ENCODE measurements at regions not wholly inside any gene's neighbourhood (a gene's known extent, or its start where the extent isn't known, plus 50 kb on each side); places are given as distances from the start of the nearest gene placed in this dataset.

GRCh38 chr1:5005171-5005570 is 350.8 kb downstream of the AJAP1 start:
- no peak for DNase-seq (ENCODE audit: low spot score)

DNA sequence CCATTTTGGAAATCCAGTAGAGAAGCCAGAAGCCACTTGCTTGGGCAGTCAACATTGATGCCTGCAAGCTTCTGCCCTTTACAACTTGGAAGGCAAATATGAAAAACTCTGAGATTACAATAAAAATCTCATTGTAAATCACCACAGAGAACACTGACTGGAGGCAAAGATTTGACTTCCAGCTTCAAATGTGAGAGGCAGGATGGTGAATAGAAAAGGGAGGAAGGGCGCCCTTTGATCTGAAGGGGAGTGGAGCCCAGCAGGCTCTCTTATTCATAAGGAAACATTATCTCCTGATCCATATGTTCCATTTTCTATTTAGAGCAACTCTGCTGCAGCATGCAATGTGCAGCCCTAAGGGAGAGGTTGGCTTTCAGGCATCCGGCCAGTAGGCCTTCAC is 348.3 kb downstream of the AJAP1 start:
- peak; percentile 3 for DNase-seq (ENCODE audit: low spot score)

- no peak for DNase-seq (ENCODE audit: low spot score)
Observed at GRCh38 chr1:5001466-5001865, 347.1 kb downstream of the AJAP1 start.

- DNase-seq (ENCODE audit: low spot score), result no peak
Observed at GRCh38 chr1:4986306-4986705, 331.9 kb downstream of the AJAP1 start.

DNA sequence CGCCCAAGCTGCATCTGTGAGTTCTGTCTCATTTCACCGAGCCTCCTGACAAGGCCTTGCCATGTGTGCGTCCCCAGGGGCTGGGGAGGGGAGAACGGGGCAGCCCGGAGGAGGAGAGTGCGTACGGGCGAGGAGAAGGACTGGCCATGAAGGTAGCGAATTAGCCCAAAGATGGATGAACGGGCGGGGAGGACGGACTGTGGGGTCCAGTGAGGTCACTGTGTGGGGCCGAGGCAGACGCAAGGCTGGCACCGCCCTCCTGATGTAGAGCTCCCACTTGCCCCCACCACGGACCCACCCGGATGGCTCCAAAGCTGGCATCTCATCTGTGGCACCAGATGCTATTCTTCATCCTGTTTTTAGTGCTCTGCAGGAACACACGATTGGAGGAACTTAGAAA is 330.4 kb downstream of the AJAP1 start:
- no peak for DNase-seq (ENCODE audit: low spot score)

DNA sequence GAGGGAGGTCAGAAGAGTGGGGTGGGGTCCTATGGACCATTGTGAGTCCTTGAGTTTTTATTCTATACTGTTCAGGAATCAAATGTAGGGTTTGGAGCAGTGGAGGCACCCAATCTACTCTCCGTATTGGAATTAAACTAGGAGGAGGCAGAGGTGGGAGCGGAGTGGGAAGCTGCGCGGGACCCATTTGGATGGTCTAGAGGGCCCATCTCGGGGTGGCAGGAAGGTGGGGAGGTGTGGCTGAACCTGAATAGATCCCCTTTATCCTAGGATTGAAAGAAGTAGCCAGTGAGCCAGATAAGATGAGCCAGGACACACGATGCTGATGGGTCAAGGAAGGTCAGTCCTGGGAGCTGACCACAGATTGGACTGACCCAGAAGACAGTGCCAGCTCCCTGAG is 325.8 kb downstream of the AJAP1 start:
- no peak for DNase-seq (ENCODE audit: low spot score)

DNA sequence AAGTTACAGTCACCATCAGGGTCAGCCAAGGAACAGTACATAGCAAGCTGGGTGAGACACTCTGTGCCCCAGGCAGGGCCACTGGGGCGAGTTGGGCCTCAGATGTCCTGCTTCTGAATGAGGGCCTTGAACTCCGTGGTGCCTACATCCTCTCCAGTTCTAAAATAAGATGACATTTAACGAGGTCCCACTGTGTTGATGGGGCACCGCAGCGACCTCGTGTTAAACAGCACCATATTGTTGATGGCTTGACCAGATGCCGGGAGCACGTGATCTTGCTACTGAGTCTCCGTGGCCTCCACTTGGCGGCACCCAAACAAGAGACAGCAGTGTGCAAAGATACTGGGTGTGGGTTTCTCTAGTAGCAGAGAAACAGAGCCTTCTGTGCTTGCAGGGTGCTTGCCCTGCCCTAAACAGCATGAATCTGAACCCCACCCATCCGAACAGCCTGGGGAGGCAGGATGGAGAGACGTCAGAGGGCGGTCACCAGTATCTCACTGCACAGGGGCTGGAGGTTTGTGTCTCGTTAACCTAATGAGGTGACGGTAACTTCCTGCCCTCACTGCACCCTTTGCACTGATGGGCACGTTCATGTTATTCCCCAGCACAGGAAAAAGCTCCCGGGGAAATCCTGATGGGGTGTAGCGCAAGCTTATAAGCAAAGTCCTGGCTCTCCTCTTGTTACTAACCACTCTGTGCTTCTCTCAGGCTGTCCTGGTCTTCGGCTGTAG is 324.4 kb downstream of the AJAP1 start:
- DNase-seq (ENCODE audit: low spot score), result no peak

DNA sequence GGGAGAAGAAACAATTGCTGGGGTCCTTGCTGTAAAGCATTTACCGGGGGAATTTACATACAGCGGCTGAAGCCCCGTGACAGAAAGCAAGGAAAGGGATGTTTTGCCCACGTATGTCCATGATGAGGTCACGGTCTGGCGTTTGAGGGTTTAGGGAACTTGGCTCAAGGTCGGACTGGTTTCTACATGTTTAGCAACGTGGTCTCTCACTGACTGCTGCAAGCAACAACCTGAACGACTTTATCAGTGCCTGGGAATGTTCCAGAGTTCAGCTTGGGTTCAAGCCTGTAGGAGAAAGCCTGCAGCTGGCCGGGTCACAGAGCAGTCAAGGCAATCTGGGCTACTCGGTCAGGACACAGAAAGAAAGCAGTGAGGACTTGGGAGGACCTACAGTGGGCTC is 323.3 kb downstream of the AJAP1 start:
- no peak for DNase-seq (ENCODE audit: low spot score)

DNA sequence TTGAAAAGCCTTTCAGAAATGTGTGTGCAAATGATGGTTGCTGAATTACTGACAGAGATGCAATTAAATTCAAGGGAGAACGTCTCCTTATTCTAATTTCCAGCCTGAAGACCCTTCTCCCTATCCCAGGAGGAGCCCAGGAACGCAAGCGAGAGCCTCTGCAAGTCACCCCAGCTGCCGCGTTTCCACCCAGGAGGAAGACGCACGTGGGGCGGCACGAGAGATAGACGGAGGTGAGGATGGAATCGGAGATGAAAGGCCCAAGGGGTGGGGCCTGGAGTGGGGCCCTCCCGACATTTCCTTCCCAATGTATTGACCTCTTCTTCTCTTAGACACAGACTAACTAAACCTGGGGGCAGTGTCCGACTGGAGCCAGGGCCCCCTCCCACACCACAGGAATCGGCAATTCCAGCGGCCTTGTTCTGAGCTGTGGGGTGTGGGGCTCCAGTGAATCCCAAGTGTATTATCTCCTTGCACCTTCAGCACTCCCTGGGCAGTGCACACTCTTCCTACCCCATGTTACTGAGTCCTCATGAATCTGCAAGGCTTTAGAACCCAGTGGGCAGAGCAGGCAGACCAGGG is 322.5 kb downstream of the AJAP1 start:
- DNase-seq (ENCODE audit: low spot score), result no peak

DNA sequence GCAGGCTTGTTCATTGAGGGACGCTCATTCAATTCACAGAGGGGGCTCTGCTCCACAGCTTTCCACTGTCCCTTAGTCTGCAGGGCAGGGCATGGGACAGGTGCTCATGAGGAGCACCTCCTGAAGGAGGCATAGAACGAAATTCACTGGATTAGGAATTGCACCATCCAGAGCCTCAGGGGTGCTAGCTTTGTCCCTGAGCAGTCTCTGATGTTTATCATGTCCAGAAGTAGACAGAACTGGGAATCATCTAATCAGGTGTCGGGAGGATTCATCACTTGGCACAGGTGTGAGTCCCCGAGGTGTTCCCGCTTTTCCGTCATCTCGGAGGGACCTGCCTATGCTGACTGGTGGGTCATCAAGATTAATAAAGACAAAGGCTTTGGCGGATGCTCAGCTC is 321.4 kb downstream of the AJAP1 start:
- no peak for DNase-seq (ENCODE audit: low spot score)

DNA sequence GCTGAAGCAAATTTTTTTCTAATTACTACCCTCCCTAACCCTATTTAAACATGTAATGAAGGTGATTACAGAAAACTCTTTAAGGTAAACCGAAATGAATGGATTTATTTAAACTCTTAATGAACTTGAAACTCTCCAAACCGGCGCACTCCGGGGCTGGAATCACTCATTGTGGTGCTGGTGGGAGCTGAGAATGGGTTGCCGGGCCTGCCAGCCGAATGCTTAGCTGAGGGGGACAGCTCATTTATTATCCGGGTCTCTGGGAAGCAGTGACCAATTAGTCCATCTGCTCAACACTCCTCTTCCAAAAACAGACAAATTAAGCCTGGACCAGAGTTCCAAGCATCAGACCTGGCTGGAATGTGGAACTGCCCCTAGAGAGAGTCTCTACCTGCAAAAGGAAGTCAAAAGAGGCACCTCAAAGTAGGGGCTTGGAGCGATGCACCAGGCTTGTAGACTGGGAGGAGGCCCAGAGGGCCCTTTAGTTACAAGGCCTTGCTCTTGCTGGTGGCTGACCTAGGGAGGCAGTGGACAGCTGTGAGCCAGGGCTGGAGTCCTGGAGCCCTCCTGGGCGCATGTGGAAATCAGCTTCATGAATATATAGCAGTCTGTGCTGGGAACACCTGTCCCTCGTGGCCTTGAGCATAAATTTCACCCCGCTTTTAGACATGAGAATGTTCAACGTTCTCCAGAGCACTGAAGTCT is 320.7 kb downstream of the AJAP1 start:
- DNase-seq (ENCODE audit: low spot score), result no peak

GRCh38 chr1:4973341-4973740 is 318.9 kb downstream of the AJAP1 start:
- no peak for DNase-seq (ENCODE audit: low spot score)

DNA sequence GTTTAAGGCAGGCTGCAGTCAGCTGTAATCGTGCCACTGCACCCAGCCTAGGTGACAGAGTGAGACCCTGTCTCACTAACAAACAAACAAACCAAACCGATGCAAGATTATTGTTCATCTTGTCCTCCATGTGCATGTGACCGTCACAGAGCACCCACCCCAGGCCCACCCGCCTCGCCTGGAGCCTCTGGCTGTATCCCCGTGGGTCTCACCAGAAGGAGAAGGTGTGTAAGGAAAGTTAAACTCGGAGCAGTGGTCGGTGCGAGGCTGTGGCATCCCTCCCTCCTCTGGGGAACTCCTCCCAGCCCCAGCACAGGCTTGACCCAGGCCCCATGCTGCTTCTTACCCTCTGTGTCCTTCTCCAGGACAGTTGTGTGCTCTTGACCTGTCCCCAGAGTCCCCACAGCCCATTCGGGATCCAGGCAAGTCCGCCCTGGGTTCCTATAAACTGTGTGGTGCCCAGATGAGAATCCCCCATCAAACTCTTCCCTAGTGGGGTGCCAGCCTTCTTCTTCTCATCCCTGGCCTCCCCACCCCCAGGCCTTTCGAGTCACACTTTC is 318.4 kb downstream of the AJAP1 start:
- DNase-seq (ENCODE audit: low spot score), result no peak

DNA sequence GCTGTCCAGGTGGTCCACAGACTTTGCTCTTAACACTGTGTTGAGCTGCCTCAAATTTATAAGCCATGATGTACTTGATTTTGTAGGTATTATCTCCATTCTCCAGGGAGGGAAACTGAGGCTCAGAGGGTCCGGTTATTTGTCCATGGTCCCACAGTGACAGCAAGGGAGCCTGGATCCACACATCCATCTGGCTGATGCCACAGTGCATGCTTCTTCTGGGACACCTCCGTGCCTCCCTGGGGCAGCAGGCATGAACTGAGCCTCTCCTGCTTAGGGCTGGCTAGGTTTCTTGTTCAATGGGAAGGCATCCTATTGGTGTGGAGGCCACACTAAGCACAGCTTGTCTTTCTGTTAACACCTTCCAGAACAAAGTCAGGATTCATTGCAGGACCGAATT is 317.3 kb downstream of the AJAP1 start:
- DNase-seq (ENCODE audit: low spot score), result no peak

DNA sequence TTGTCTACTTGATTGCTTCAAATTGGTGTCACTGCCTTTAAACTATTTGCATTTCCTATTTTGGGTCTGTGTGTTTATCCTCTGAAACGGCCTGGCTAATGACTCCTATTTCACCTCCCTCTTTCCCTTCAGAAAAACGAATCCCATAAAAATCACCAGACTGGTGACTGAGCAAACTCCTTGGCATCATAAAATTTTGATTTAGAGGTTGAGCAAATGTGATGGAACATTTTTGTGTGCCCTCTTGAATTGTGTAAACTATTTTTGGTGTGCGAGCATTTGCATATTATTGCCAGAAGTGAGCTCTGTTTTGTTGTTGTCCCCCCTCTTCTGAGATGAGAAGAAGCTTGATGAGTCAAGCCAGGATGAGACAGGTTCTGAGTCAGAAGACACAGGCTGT is 316.1 kb downstream of the AJAP1 start:
- DNase-seq (ENCODE audit: low spot score), result no peak

DNA sequence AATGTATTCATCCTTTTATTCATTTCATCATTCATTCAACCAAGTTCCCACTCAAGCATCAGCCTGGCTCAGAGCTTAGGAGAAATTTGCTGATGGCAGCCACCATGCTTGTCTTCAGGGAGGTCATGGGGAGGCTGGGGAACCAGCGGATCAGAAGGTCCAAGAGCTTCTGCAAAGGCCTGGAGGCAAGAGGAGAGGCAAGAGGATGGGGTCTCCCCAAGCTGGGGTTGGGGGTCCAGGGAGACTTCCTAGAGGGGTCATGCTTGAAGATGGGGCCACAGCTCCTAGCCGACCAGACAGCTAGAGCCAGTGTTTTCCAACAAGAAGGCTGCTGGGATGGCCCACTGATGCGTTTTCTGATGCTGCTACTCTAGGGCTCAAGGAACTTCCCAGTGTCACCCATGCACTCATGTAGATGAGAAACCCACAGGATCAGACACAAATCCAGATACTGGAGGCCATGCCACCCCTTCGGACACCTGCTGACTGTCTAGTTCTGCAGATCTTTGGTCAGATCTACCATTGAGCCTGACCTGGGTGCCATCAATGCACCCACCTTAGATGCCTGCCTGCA is 315.2 kb downstream of the AJAP1 start:
- DNase-seq (ENCODE audit: low spot score), result no peak

- DNase-seq (ENCODE audit: low spot score), result no peak
Observed at GRCh38 chr1:4965346-4966075, 311.1 kb downstream of the AJAP1 start.

DNA sequence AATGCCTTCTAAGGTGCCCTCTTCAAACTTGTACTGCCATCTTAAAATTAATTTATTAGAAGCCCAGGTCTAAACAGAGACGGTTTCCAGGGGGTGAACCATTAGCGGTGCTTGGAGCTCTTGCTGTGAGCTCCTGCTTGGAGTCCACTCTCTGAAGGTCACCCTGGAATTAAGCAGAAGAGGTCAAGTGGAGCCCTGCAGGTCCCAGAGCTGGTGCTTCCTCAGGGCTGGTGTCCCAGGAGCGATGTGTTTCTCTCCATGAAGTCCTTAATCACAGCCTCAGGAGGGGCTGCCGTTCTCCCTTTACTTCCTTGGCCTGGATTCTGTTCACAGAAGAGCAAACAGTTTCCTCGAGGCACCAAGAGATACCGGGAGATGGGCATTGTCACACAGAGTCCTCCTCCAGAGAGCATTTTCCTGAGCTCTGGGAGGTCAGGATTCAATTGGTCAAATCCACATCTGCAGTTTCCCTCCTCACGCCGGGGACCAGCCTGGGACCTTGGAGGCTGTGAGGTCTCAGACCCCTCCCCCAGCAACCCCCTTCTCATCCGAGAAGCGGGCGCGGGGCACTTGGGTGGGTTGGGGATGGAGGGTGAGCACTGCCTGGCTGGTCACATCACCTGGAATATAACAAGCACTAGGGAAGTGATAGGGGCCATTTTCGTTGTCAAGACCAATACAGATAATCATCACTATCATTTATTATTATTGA is 310.4 kb downstream of the AJAP1 start:
- no peak for DNase-seq (ENCODE audit: low spot score)

DNA sequence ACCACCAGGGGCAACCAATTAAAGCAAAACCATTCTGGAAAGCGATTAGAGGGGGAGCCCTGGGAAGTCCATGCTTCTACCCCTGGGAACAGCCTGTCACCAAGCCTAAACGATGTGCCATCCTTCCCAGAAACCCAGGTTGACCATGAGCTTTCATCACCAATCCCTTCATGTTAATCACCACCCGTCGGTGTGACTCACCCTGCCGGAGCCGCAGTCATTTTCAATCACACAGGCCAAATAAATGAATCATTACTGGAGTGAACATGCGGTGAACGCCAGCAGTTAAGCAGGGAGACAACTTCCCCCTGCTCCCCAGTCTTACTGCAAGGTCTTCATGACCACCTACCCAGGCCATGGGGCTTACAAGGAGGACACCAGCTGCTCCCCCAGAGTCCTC is 308.8 kb downstream of the AJAP1 start:
- no peak for DNase-seq (ENCODE audit: low spot score)

DNA sequence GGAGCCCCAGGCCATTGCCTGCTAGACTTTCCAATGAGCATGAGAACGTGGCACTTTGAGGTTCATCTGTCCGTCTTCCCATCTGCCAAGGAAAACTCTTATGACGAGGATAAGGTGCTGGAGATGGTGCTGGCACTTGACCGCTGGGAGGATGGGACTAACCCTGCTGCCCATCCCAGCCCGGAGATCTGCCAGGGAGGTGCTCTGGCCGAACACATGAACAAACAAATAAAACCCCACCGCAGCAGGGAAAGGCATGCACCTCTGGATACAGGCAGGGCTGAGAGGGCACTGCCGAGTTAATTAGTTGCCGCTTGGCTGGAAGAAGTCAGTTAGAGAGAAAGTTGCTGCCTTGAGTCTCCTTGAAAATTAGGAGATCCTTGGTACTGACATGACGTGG is 308.4 kb downstream of the AJAP1 start:
- DNase-seq (ENCODE audit: low spot score), result no peak

DNA sequence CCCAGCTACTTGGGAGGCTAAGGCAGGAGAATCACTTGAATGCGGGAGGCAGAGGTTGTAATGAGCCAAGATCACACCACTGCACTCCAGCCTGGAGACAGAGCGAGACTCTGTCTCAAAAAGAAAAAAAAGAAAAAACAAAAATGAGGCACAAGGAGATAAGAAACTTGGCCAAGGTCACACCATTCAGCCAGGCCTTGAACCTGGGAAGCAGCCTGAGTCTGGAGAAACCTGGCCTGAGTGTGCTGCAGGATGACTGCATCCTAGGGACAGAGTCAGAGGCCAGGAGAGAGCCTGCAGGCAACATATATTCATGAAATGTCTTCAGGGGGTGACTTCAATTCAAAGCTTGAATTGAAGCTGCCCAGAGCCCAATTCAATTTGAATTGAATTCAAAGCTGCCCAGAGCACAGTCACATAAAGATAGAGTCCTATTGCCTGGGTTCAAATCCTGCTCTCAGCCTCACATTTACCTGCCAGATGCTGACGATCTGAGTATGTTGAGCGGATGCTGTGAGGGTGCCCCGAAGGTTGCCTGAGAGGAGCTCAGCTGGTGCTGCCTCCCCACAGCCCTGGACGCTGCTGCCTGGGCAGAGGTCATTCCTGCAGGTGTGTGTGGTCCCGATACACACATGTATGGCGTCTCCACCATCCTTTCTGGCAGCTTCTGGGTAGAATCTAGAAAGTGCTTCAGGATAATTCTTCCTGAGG is 307.7 kb downstream of the AJAP1 start:
- DNase-seq (ENCODE audit: low spot score), result no peak

Data from pons (tissue), 1 donor.